ENCODE measurements at regions not wholly inside any gene's neighbourhood (a gene's known extent, or its start where the extent isn't known, plus 50 kb on each side); places are given as distances from the start of the nearest gene placed in this dataset.
A peak's percentile ranks its signal among the peaks of the same experiment; 100 is the strongest.

DNA sequence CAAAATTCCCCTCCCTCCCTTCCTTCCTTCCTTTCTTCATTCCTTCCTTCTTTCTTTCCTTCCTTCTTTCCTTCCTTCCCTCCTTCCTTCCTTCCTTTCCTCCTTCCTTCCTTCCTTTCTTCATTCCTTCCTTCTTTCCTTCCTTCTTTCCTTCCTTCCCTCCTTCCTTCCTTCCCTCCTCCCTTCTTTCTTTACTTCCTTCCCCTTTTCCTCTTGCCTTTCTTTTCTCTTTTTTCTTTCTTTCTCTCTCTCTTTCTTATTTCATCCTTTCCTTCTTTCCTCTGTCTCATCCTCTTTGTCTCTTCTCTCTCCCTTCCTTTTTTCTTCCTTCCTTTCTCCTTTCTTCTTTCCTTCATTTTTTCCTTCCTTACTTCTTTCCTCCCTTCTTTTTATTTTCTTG lies 171.9 kb upstream of the BRINP3 start:
- FAIRE-seq = no peak

DNA sequence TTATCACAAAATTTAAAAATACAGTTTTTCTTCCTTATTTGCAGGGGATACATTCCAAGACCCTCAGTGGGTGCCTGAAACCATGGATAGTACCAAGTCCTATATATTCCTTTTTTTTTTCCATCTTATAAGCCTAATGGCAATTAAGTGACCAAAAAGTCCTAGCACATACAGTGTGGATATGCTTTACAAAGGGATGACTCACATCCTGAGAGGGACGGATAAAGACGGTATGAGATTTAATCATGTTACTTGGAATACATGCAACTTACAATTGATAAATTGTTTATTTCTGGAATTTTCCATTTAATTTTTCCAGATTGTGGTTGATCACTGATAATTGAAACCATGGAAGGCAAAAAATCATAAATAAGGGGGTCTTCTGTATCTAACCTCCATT lies 181.2 kb upstream of the BRINP3 start:
- ATAC-seq = no peak
- DNase-seq (ENCODE audit: extremely low read depth in 1 of 4, low spot score in 3 of 4) = no peak
- POLR2A ChIA-PET = no interaction called here
- H3K36me3 ChIP-seq (ENCODE audit: control insufficient read depth, insufficient read depth, low read length) = no peaks in the 10 kb centered on the region
- no peak overlapping the region for H3K27ac ChIP-seq (ENCODE audit: extremely low read depth, low read depth, low read length)
- H2AFZ ChIP-seq (ENCODE audit: low read depth, low read length) = no peak overlapping the region
- no peaks in the 10 kb centered on the region for H4K20me1 ChIP-seq (replicated peaks; ENCODE audit: control insufficient read depth, insufficient read depth, low read length)
- in situ Hi-C loops (cut with MboI) = no loop called here
- H3K9ac ChIP-seq (ENCODE audit: insufficient read depth in 1 of 2, low read depth in 2 of 2, low read length in 2 of 2) = no peak overlapping the region
- peak; percentile 54 for TF ChIP-seq FOSL1 (tag; conservative IDR thresholded peaks at IDR 0.05)
- TF ChIP-seq ARNT (IDR thresholded peaks at IDR 0.05) = no peak
- no peaks in the 10 kb centered on the region for H3K27me3 ChIP-seq (ENCODE audit: control insufficient read depth in 2 of 2, insufficient read depth in 2 of 2, low read length in 2 of 2)
- WGBS (ENCODE audit: insufficient coverage, low coverage, missing lambda C conversion rate) = 20% methylated on average over 2 of the region's 2 CpGs
- no peaks in the 10 kb centered on the region for H3K9me3 ChIP-seq (replicated peaks; ENCODE audit: control insufficient read depth, insufficient read depth, low read depth, low read length)
- H3K4me1 ChIP-seq (replicated peaks in 1 of 2; ENCODE audit: control insufficient read depth in 2 of 2, insufficient read depth in 2 of 2, low read length in 2 of 2) = no peaks in the 10 kb centered on the region
- CTCF ChIA-PET (ENCODE audit: low intra/inter-chr PET ratio) = no interaction called here
- FAIRE-seq = no peak
- H3K79me2 ChIP-seq (ENCODE audit: control insufficient read depth, insufficient read depth, low read length) = no peaks in the 10 kb centered on the region
- intact Hi-C loops (cut with micrococcal nuclease) = no loop called here
- no peak overlapping the region for H3K4me3 ChIP-seq
- no peaks in the 10 kb centered on the region for H3K9me1 ChIP-seq (ENCODE audit: control insufficient read depth, insufficient read depth, low read length)
- no peak overlapping the region for H3K4me2 ChIP-seq (ENCODE audit: insufficient read depth, low read length)
- BruUV-seq (replicated peaks) = no TSS peak

More for the DNA sequence above, 171.9 kb upstream of the BRINP3 start:
- in situ Hi-C loops (cut with MboI) (no loop called here), intact Hi-C loops (cut with micrococcal nuclease) (no loop called here)
- POLR2A ChIA-PET = no interaction called here
- Histone ChIP-seq H3K4me2 (ENCODE audit: insufficient read depth, low read length) (no peak overlapping the region), H3K4me3 (no peak overlapping the region), H3K79me2 (ENCODE audit: control insufficient read depth, insufficient read depth, low read length) (no peaks in the 10 kb centered on the region), H3K9me1 (ENCODE audit: control insufficient read depth, insufficient read depth, low read length) (no peaks in the 10 kb centered on the region), H3K4me1 (replicated peaks in 1 of 2; ENCODE audit: control insufficient read depth in 2 of 2, insufficient read depth in 2 of 2, low read length in 2 of 2) (no peaks in the 10 kb centered on the region), H3K27ac (ENCODE audit: extremely low read depth, low read depth, low read length) (no peak overlapping the region), H4K20me1 (replicated peaks; ENCODE audit: control insufficient read depth, insufficient read depth, low read length) (no peaks in the 10 kb centered on the region), H3K9me3 (replicated peaks; ENCODE audit: control insufficient read depth, insufficient read depth, low read depth, low read length) (0 out of 2 replicates have a peak, but pooled peaks cover 2% of the 10 kb centered on the region), H3K36me3 (ENCODE audit: control insufficient read depth, insufficient read depth, low read length) (no peaks in the 10 kb centered on the region), H3K9ac (ENCODE audit: insufficient read depth in 1 of 2, low read depth in 2 of 2, low read length in 2 of 2) (no peak overlapping the region), H3K27me3 (ENCODE audit: control insufficient read depth in 2 of 2, insufficient read depth in 2 of 2, low read length in 2 of 2) (no peaks in the 10 kb centered on the region), H2AFZ (ENCODE audit: low read depth, low read length) (no peak overlapping the region)
- DNase-seq (ENCODE audit: extremely low read depth in 1 of 4, low spot score in 3 of 4) (no peak), ATAC-seq (no peak)
- CTCF ChIA-PET (ENCODE audit: low intra/inter-chr PET ratio) = no interaction called here
- no TSS peak for BruUV-seq (replicated peaks)
- TF ChIP-seq PCBP2 (IDR thresholded peaks at IDR 0.05; ENCODE audit: low read depth, low read length, poor library complexity, severe bottlenecking) (peak; percentile 77), ZNF780A (CRISPR knock-in tag; IDR thresholded peaks at IDR 0.05) (no peak)
- TF ChIP-seq, protein P1, sequence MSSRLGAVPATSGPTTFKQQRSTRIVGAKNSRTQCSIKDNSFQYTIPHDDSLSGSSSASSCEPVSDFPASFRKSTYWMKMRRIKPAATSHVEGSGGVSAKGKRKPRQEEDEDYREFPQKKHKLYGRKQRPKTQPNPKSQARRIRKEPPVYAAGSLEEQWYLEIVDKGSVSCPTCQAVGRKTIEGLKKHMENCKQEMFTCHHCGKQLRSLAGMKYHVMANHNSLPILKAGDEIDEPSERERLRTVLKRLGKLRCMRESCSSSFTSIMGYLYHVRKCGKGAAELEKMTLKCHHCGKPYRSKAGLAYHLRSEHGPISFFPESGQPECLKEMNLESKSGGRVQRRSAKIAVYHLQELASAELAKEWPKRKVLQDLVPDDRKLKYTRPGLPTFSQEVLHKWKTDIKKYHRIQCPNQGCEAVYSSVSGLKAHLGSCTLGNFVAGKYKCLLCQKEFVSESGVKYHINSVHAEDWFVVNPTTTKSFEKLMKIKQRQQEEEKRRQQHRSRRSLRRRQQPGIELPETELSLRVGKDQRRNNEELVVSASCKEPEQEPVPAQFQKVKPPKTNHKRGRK (tag; IDR thresholded peaks at IDR 0.05) = peak; percentile 48; the same call in 1 of the 2 replicates
